Stimulated activated CD8-positive, alpha-beta memory T cell treated with anti-CD3 and anti-CD28 coated beads, Interleukin-7, amount 100 ng/mL, for 48 hours (primary cell): ENCODE measurements at regions not wholly inside any gene's neighbourhood (a gene's known extent, or its start where the extent isn't known, plus 50 kb on each side); places are given as distances from the start of the nearest gene placed in this dataset.
A peak's percentile ranks its signal among the peaks of the same experiment; 100 is the strongest.
"Not testable (repeated sequence)": the region's sequence is repeated elsewhere in the genome, so short reads cannot be mapped to it uniquely, and the experiment has no call there.

Experiments used
- DNase-seq, 2 donors: peaks; one replicate each; pipeline ENCODE4 v3.0.0-alpha.2; 2020; ENCODE audit warnings: low read depth in 1 of 2; ENCODE audit errors: extremely low read depth in 1 of 2

- no peak for DNase-seq
Measured at GRCh38 chr20:26134606-26135005, 438.0 kb upstream of the ZNF337 start.

DNA sequence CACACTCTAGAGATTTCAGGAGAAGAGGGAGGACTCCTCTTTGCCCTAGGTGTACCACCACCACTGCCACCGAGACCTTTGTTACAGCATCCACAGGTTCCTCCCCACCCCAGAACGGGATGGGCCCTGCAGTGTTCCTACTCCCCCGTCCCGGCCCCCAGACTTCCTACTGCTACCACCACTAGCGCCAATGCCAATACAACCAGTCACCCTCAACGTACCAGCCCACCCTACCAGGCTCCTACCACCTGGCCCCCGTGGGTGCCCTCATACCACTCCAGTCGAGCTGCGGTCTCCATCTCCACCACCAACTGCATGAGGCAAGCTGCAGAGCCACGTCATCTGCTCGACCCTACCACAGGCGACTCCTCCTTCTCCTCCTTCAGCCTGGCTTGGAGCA lies 437.1 kb upstream of the ZNF337 start:
- not testable (repeated sequence) for DNase-seq

GRCh38 chr20:26120920-26121319 lies 424.3 kb upstream of the ZNF337 start:
- not testable (repeated sequence) for DNase-seq

- DNase-seq = not testable (repeated sequence)
Measured at GRCh38 chr20:26094498-26094897, 397.8 kb upstream of the ZNF337 start.

DNA sequence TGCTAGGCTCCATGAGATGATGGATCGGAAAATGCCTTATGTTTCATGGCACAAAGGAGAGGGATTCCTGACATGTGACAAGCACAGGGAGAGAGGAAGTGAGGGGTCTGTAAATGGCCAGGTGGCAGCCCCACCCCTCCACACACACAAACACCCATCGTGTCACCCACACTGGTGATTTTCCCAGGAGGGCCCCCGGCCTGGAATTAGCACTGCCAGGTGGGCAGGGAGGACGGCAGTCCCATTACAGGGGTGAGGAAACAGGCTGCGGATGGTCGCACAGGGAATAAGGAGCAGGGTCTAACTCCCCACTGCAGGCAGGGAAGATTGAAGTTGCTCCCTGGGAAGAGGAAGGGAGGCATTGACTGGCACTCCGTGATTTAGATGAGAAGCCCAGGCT lies 395.3 kb upstream of the ZNF337 start:
- DNase-seq = not testable (repeated sequence)

DNA sequence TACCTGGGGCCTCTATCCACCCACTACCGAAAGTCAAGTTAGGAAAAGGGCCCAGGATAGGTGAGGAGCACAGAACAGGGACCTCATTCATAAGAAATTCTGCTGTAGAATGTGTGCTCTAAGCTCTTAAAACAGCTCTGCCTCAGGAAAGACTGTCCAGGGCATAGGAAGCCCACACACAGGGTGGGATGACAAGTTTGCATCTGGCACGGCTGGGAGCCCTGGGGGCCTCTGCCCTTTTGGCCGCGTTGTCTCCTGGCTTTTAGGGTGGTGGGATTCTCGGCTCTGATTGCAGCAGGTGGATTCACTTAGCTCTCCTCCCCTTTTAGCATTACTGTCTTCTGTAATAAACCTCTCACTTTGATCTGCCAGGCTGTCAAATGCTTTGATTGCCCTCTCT lies 389.5 kb upstream of the ZNF337 start:
- DNase-seq = not testable (repeated sequence)

GRCh38 chr20:26073972-26074371 lies 377.3 kb upstream of the ZNF337 start:
- DNase-seq = not testable (repeated sequence)

DNA sequence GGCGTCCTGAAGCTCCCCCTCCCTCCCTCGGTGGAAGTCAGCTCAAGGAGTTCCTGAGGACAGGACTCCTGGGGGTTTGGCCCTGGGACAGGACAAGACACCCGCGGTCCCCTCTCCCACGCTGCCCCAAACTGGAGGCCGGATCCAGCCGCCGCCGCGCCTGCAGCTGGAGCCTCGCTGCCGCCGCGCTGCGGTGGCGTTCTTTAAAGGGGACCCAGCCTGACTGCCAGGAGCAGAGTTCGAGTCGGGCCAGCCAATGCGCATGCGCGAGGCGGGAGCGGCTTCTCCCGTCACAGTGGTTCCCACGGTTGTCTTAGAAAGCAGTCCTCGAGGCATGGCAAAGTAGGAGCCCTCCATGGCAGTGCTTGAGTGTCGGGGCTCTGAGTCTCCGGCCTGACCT lies 362.7 kb upstream of the ZNF337 start:
- not testable (repeated sequence) for DNase-seq

GRCh38 chr20:26058446-26058845 lies 361.8 kb upstream of the ZNF337 start:
- not testable (repeated sequence) for DNase-seq

GRCh38 chr20:26057135-26057752 lies 360.6 kb upstream of the ZNF337 start:
- not testable (repeated sequence) for DNase-seq

DNA sequence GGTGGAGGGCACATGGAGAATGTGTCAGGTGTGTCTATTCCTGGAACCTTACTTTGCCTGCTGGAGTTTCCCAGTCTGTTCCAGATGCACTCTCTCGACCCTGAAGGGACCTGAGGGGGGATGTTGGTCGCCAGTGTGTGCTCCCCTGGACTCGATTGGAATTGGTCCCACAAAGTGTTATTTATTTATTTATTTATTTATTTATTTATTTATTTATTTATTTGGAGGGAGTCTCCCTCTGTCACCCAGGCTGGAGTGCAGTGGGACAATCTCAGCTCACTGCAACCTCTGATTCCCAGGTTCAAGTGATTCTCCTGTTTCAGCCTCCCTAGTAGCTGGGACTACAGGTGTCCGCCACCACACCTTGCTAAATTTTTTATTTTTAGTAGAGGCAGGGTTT lies 329.1 kb upstream of the ZNF337 start:
- DNase-seq = not testable (repeated sequence)

DNA sequence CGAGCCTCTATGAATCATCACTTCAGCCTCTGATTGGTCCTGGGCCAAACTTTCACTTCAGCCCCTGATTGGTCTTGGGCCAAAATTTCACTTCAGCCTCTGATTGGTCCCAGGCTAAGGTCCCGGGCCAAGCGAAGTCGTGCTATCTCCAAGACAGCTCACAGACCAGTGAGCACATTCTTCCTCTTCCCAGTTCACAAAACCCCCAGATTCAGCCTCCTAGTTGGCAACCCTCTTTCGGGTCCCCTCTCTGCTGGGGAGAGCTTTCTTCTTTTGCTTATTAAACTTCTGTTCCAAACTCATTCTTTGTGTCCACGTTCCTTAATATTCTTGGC lies 314.3 kb upstream of the ZNF337 start:
- DNase-seq = not testable (repeated sequence)

- DNase-seq = not testable (repeated sequence)
Measured at GRCh38 chr20:26010224-26010941, 313.7 kb upstream of the ZNF337 start.

DNA sequence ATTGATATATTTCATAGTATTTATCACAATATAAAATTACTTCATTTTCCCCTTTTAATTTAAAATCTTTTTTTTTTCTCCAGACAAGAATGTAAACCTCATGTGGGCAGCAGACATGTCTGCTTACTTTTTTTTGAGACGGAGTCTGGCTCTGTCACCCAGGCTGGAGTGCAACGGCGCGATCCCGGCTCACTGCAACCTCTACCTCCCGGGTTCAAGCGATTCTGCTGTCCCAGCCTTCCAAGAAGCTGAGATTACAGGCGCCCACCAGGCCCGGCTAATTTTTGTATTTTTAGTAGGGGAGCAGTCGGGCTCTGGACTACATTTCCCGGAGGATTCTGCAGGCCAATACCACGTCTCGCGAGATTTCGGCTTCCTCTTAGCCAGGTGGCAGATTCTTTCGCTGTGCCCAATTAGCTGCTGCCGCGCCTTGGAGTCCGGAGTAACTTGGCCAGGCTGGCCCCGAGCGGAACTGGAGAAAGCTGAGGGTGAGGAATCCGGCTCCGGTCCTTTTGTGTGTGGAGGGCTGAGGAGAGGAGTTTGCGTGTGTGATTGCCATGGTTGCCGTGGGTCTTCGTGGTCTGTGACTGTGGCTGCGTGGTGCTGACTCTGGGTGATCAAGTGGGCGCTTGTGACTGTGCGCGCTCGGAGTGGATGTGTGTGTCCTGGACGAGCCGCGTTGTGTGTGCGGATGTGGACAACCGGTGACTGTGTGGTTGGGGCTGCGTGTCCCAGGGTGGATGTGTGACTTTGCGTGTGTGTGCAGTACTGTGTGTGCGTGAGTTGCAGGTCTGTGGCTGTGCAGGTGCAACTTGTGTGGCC lies 313.0 kb upstream of the ZNF337 start:
- peak; percentile 18 to 69 for DNase-seq

DNA sequence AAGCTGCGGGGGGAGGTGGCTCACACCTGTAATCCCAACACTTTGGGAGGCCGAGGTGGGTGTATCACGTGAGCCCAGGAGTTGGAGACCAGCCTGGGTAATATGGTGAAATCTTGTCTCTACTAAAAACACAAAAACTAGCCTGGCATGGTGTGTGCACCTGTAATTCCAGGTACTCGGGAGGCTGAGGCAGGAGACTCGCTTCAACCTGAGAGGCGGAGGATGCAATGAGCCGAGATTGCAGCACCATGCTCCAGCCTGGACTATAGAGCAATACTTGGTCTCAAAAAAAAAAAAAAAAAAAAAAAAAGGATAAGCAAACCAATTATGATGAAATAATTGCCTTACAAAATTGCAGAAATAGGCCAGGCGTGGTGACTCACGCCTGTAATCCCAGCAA lies 311.4 kb upstream of the ZNF337 start:
- DNase-seq = not testable (repeated sequence)

- not testable (repeated sequence) for DNase-seq
Measured at GRCh38 chr20:26006164-26006563, 309.5 kb upstream of the ZNF337 start.

DNA sequence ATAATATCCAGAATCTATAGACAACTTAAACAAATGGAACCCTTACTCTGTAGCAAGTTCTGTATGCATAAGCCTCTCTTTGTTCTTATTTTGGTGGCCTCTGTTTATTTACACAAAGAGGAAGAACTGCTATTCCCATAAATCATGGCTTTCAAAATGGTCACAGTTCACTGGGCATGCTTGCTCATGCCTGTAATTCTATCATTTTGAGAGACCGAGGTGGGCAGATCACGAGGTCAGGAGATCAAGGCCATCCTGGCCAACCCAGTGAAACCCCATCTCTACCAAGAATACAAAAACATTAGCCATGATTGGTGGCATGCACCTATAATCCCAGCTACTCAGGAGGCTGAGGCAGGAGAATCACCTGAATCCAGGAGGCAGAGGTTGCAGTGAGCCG lies 307.3 kb upstream of the ZNF337 start:
- not testable (repeated sequence) for DNase-seq

DNA sequence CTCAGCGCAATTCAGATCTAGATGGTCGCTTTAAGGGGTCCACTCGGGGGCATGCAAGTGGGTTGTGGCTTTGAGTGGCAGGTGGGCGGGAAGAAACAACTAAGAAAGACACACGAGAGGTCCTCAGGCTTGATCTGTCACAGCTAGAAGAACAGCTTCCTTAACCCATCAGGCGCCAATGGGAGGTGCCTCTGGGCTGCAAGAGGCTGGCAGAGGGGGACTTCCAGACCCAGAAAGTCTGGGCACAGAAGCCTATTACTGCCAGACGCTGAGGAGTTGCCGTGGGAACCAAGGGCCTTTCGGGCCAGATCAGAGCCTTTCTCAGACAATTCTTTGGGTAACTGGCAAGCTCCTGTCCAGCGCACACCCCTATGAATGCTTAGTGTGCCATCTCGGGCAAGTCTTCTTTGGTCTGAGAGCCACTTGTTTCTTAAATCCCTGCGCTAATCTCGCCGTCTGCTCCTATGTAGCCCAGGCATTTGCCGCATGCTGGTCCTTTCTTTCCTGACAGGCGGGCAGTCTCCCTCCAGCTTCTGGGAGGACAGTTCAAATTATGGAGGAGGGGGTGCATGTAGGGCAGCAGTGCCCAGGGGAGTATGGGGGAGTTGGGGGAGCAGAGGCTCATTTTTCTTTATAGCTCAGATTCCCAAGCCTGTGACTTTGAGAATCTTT lies 300.9 kb upstream of the ZNF337 start:
- not testable (repeated sequence) for DNase-seq

DNA sequence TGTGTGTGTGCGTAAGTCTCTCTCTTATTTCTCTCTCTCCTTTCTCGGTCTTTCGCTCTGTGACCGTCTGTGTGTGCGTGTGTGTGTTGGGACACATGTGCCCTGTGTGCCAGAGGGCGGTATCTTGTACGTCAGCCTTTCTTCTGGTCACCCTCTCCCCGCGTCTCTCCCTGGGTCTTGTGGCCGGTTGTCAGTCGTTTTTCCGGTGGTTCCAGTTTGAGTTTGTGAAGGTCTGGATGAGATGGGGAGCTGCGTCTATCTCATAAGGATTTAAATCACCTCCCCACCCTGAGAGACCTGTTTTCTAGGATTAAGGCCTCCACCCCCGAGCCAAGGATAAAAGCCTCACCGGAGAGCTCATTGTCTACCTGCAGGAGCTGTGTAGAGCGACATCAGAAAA lies 295.5 kb upstream of the ZNF337 start:
- DNase-seq = no peak

DNA sequence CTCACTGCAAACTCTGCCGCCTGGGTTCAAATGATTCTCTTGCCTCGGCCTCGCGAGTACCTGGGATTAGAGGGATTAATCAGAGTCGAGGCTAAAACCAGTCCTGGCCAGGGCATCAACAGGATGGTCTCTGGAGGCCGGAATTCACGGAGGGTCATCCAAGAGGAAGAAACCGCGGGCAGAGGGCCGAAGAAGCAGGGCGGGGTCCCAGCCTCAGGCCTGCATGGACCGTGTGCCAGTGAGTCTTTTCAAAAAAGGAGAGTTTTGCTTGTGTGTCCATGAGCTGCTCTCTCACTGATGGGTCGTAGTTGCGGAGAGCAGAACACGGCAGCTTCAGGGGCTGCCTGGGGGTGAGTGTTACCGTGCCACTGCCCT lies 295.1 kb upstream of the ZNF337 start:
- no peak for DNase-seq

GRCh38 chr20:25991051-25991755 lies 294.6 kb upstream of the ZNF337 start:
- DNase-seq = no peak
